HepG2 (cell line): ENCODE measurements at regions not wholly inside any gene's neighbourhood (a gene's known extent, or its start where the extent isn't known, plus 50 kb on each side); places are given as distances from the start of the nearest gene placed in this dataset.

Experiments used
- ATAC-seq: fragments of 200-7000 bp; cut with Tn5 transposase; 3 replicates; pipeline ENCODE4 v1.9.1; 2020; ENCODE audit warnings: mild to moderate bottlenecking, moderate library complexity
- BruUV-seq: library from RNA; stranded (reverse); fragments of 400-500 nt; replicated peaks from 2 replicates; lab custom pipeline; 2021; lab: Mats Ljungman, UMichigan
- CTCF ChIA-PET: fragments of 300-600 bp; formaldehyde crosslinking; extraction: SDS; loops from one replicate; lab custom pipeline; 2021; ENCODE audit warnings: low total read pairs, inconsistent platforms, low intra/inter-chr PET ratio; lab: Yijun Ruan, JAX
- POLR2A ChIA-PET: fragments of 350-600 bp; sonication (Branson Sonifier 250); formaldehyde crosslinking; loops from one replicate; lab custom pipeline; 2020; ENCODE audit warnings: antibody characterized with exemption, inconsistent platforms; lab: Yijun Ruan, JAX
- DNase-seq: peaks from one replicate; pipeline ENCODE4 v3.0.0-alpha.2; 2015; ENCODE audit warnings: low spot score
- FAIRE-seq: peaks from 3 replicates; lab custom pipeline; 2011; peaks lifted over from hg19 to GRCh38; lab: Jason Lieb, UNC
- H2AFZ ChIP-seq: one replicate; pipeline ENCODE4 v1.6.1; 2011; ENCODE audit warnings: low read length, inconsistent platforms
- H3K27ac ChIP-seq: fragments of 300-600 bp; 3 replicates; pipeline ENCODE4 v1.8.0; 2011; ENCODE audit warnings: mixed run types, mild to moderate bottlenecking, mixed read lengths, low read length, inconsistent platforms; ENCODE audit not compliant: insufficient read depth; ENCODE audit errors: extremely low read length
- H3K27me3 ChIP-seq, 2 experiments: fragments of 200-600 bp in 1 of 2; 2 replicates in 1 of 2; 3 replicates in 1 of 2; pipeline versions ENCODE4 v1.6.0 to v1.8.0; 2011; ENCODE audit warnings: low read length in 2 of 2, mild to moderate bottlenecking in 2 of 2, moderate library complexity in 2 of 2, inconsistent platforms in 1 of 2; ENCODE audit not compliant: insufficient read depth in 2 of 2, control insufficient read depth in 1 of 2
- H3K36me3 ChIP-seq, 2 experiments: fragments of 200-600 bp in 1 of 2; replicated peaks in 1 of 2; 2 replicates in 1 of 2; 3 replicates in 1 of 2; pipeline versions ENCODE4 v1.5.1 to v1.8.0; 2011; ENCODE audit warnings: low read length in 2 of 2, inconsistent platforms in 1 of 2; ENCODE audit not compliant: insufficient read depth in 2 of 2, control insufficient read depth in 1 of 2
- H3K4me1 ChIP-seq: 2 replicates; pipeline ENCODE4 v1.5.1; 2012; ENCODE audit warnings: low read length, inconsistent platforms; ENCODE audit not compliant: insufficient read depth
- H3K4me2 ChIP-seq: 2 replicates; pipeline ENCODE4 v1.6.0; 2011; ENCODE audit warnings: low read depth, low read length, inconsistent platforms
- H3K4me3 ChIP-seq, 3 experiments: fragments of 200-600 bp in 1 of 3; sonication (generic), shearing (Covaris generic) in 1 of 3; replicated peaks in 1 of 3; 2 replicates each; pipeline ENCODE4 v1.5.1; 2011 to 2016; ENCODE audit warnings: low read length in 3 of 3, inconsistent platforms in 2 of 3, low read depth in 2 of 3, mild to moderate bottlenecking in 2 of 3, control low read depth in 1 of 3, mixed read lengths in 1 of 3; ENCODE audit not compliant: insufficient read depth in 1 of 3
- H3K79me2 ChIP-seq: one replicate; pipeline ENCODE4 v1.6.1; 2011; ENCODE audit warnings: low read length, inconsistent platforms; ENCODE audit not compliant: insufficient read depth
- H3K9ac ChIP-seq: 2 replicates; pipeline ENCODE4 v1.6.0; 2011; ENCODE audit warnings: mild to moderate bottlenecking, low read depth, low read length, inconsistent platforms; ENCODE audit not compliant: insufficient read depth
- H3K9me3 ChIP-seq: 2 replicates; pipeline ENCODE4 v1.5.1; 2012; ENCODE audit warnings: mild to moderate bottlenecking, low read length
- H4K20me1 ChIP-seq: 2 replicates; pipeline ENCODE4 v1.6.0; 2011; ENCODE audit warnings: inconsistent platforms, mild to moderate bottlenecking, low read length, moderate library complexity; ENCODE audit not compliant: insufficient read depth
- ARID4A ChIP-seq: sonication (generic); formaldehyde crosslinking; IDR thresholded peaks from 2 replicates; pipeline ENCODE4 v1.5.0; 2020; ENCODE audit warnings: mild to moderate bottlenecking, missing genetic modification reagents, borderline replicate concordance
- CENPBD1 ChIP-seq: sonication (generic); formaldehyde crosslinking; IDR thresholded peaks from 2 replicates; pipeline ENCODE4 v1.8.0; 2022; ENCODE audit warnings: missing genetic modification reagents, low read depth, mild to moderate bottlenecking, borderline replicate concordance
- HDAC1 ChIP-seq: sonication (generic); formaldehyde crosslinking; IDR thresholded peaks from 2 replicates; pipeline ENCODE4 v1.5.1; 2020; ENCODE audit warnings: mild to moderate bottlenecking, missing genetic modification reagents
- KLF13 ChIP-seq: sonication (generic); formaldehyde crosslinking; IDR thresholded peaks from 2 replicates; pipeline ENCODE4 v1.4.0; 2020; ENCODE audit warnings: mild to moderate bottlenecking, missing genetic modification reagents
- RCOR2 ChIP-seq: IDR thresholded peaks from 2 replicates; pipeline ENCODE4 v1.6.1; 2016; ENCODE audit warnings: missing biosample characterization, missing genetic modification reagents
- SIN3A ChIP-seq: IDR thresholded peaks from 2 replicates; pipeline ENCODE4 v1.6.1; 2011; ENCODE audit warnings: low read depth, mild to moderate bottlenecking, control low read depth, low read length, borderline replicate concordance
- SRF ChIP-seq: IDR thresholded peaks from 2 replicates; pipeline ENCODE4 v1.6.1; 2011; ENCODE audit warnings: mild to moderate bottlenecking, low read depth, low read length, moderate library complexity
- USF2 ChIP-seq, 2 experiments: sonication (generic) in 1 of 2; formaldehyde crosslinking in 1 of 2; IDR thresholded peaks; 2 replicates each; pipeline versions ENCODE4 v1.5.1 to v1.6.1; 2011 to 2020; ENCODE audit warnings: borderline replicate concordance in 1 of 2, low read depth in 1 of 2, low read length in 1 of 2, mild to moderate bottlenecking in 1 of 2, missing genetic modification reagents in 1 of 2, moderate library complexity in 1 of 2
- ZBTB1 ChIP-seq: sonication (generic); formaldehyde crosslinking; IDR thresholded peaks from 2 replicates; pipeline ENCODE4 v1.4.0; 2020; ENCODE audit warnings: missing genetic modification reagents, borderline replicate concordance
- ZBTB43 ChIP-seq: sonication (generic); formaldehyde crosslinking; conservative IDR thresholded peaks from 2 replicates; pipeline ENCODE4 v1.4.0; 2020; ENCODE audit warnings: missing genetic modification reagents
- ZNF350 ChIP-seq: sonication (generic); formaldehyde crosslinking; IDR thresholded peaks from 2 replicates; pipeline ENCODE4 v1.4.0; 2020; ENCODE audit warnings: mild to moderate bottlenecking, low read depth, missing genetic modification reagents, borderline replicate concordance
- ZNF501 ChIP-seq: sonication (generic); formaldehyde crosslinking; IDR thresholded peaks from 2 replicates; pipeline ENCODE4 v1.5.1; 2020; ENCODE audit warnings: mild to moderate bottlenecking, moderate library complexity, missing genetic modification reagents
- ZNF672 ChIP-seq: sonication (generic); formaldehyde crosslinking; IDR thresholded peaks from 2 replicates; pipeline ENCODE4 v1.8.1; 2022; ENCODE audit warnings: missing genetic modification reagents
- WGBS: methylation state at CpG from one replicate; pipeline ENCODE4 v1.1.6; 2017; ENCODE audit warnings: low lambda C conversion rate; 5-methylcytosine and 5-hydroxymethylcytosine counted together
- in situ Hi-C: cut with HindIII; loops from 2 replicates; pipeline ENCODE4 v1.10.0; 2017; ENCODE audit warnings: low pct_unique_long_range_greater_than_20kb; ENCODE audit not compliant: extremely low pct_ligation_motif_present
- intact Hi-C: fragments of 100-400 bp; cut with micrococcal nuclease; formaldehyde crosslinking; loops from one replicate; pipeline ENCODE4 v1.10.0; 2022; ENCODE audit not compliant: unreplicated experiment

GRCh38 chr12:124517260-124518050 is 50.0 kb downstream of the NCOR2 start (continued):
- TF ChIP-seq ARID4A (CRISPR knock-in tag), result no peak

- Histone ChIP-seq H3K4me1 (peaks cover 51% of the 10 kb centered on the region), H3K36me3 (no peaks in the 10 kb centered on the region; a peak in 1 of 5 replicates), H3K79me2 (peaks cover 30% of the 10 kb centered on the region), H3K9me3 (no peaks in the 10 kb centered on the region), H4K20me1 (peaks cover 5% of the 10 kb centered on the region), H3K4me2 (peak overlapping the region; percentile 93), H3K4me3 (peak overlapping the region; percentile 79 to 85 (median 83)), H2AFZ (no peak overlapping the region), H3K27me3 (no peaks in the 10 kb centered on the region), H3K27ac (peak overlapping the region; percentile 95), H3K9ac (peak overlapping the region; percentile 90)
- no TSS peak for BruUV-seq
- in situ Hi-C loops (no loop called here), intact Hi-C loops (loop anchor here (5.0 to 10.0 kb wide), 3 partner anchors 35 to 255 kb away; partner anchors contain the start of gene NCOR2)
- no peak for FAIRE-seq
- CTCF ChIA-PET, result no interaction called here
- no CpG with 5 or more reads among the region's 6 CpGs for WGBS
- no peak for ATAC-seq
- no peak for DNase-seq
- POLR2A ChIA-PET, result interaction anchor here (1.2 kb wide), 1 partner anchor 128 kb away, joined by 3 read pairs; no protein-coding TSS in a partner anchor
- TF ChIP-seq KLF13 (CRISPR knock-in tag) (no peak), ZNF672 (CRISPR knock-in tag) (no peak), ZBTB43 (CRISPR knock-in tag) (no peak), ZNF350 (0 out of 2 replicates have a peak, but pooled peaks have one; percentile 15), SRF (no peak), USF2 (IDR thresholded peaks at IDR 0.05; ENCODE audit: low read depth, low read length) (no peak), USF2 (CRISPR knock-in tag; IDR thresholded peaks at IDR 0.05; ENCODE audit: borderline replicate concordance) (no peak), SIN3A (no peak), CENPBD1 (CRISPR knock-in tag) (no peak), HDAC1 (CRISPR knock-in tag) (0 out of 2 replicates have a peak, but pooled peaks have one; percentile 48), ZNF501 (CRISPR knock-in tag) (peak; percentile 38; the same call in 1 of the 2 replicates), ZBTB1 (CRISPR knock-in tag) (no peak), RCOR2 (peak; percentile 52; the same call in 1 of the 2 replicates)
These were observed 50.6 kb downstream of the NCOR2 start for GRCh38 chr12:124516850-124517249.
